Endothelial cell of umbilical vein (primary cell): ENCODE measurements at regions not wholly inside any gene's neighbourhood (a gene's known extent, or its start where the extent isn't known, plus 50 kb on each side); places are given as distances from the start of the nearest gene placed in this dataset.

Source experiments
- BruUV-seq: library from RNA; stranded (reverse); fragments of 400-500 nt; replicated peaks from 2 replicates; lab custom pipeline; 2021; lab: Mats Ljungman, UMichigan
- CTCF ChIA-PET: fragments of 300-600, 350-600 bp; sonication (Branson Sonifier 250); formaldehyde crosslinking; loops from one replicate; lab custom pipeline; 2021; ENCODE audit warnings: antibody characterized with exemption, inconsistent platforms; lab: Charles Lee
- POLR2A ChIA-PET: fragments of 300-600, 350-600 bp; sonication (Branson Sonifier 250); formaldehyde crosslinking; loops from one replicate; lab custom pipeline; 2021; ENCODE audit warnings: antibody characterized with exemption, inconsistent platforms; lab: Charles Lee
- DNase-seq: peaks from one replicate; pipeline ENCODE4 v3.0.0-alpha.2; 2011; ENCODE audit warnings: low read depth, low spot score
- FAIRE-seq: peaks from 2 replicates; lab custom pipeline; 2011; peaks lifted over from hg19 to GRCh38; lab: Jason Lieb, UNC
- H2AFZ ChIP-seq: 2 replicates; pipeline ENCODE4 v1.6.0; 2012; ENCODE audit warnings: low read depth, low read length, control low read depth, inconsistent platforms
- H3K27ac ChIP-seq: 2 replicates; pipeline ENCODE4 v1.5.1; 2011; ENCODE audit warnings: low read depth, mild to moderate bottlenecking, control low read depth, low read length, moderate library complexity; ENCODE audit not compliant: insufficient read depth
- H3K27me3 ChIP-seq, 2 experiments: 2 replicates each; pipeline versions ENCODE4 v1.6.0 to v1.6.1; 2011; ENCODE audit warnings: low read length in 2 of 2, mixed read lengths in 1 of 2; ENCODE audit not compliant: control insufficient read depth in 2 of 2, insufficient read depth in 2 of 2
- H3K36me3 ChIP-seq, 2 experiments: 2 replicates in 1 of 2; 3 replicates in 1 of 2; pipeline ENCODE4 v1.5.1; 2011; ENCODE audit warnings: low read length in 2 of 2, mild to moderate bottlenecking in 1 of 2, moderate library complexity in 1 of 2; ENCODE audit not compliant: control insufficient read depth in 2 of 2, insufficient read depth in 2 of 2; ENCODE audit errors: extremely low read depth in 1 of 2
- H3K4me1 ChIP-seq: 3 replicates; pipeline ENCODE4 v1.5.1; 2011; ENCODE audit warnings: mild to moderate bottlenecking, low read length; ENCODE audit not compliant: control insufficient read depth, insufficient read depth; ENCODE audit errors: extremely low read depth
- H3K4me2 ChIP-seq: 2 replicates; pipeline ENCODE4 v1.6.1; 2011; ENCODE audit warnings: low read length, control low read depth, mixed read lengths; ENCODE audit not compliant: insufficient read depth
- H3K4me3 ChIP-seq, 3 experiments: fragments of 200-600 bp in 1 of 3; sonication (generic), shearing (Covaris generic) in 1 of 3; replicated peaks in 1 of 3; 2 replicates each; pipeline ENCODE4 v1.5.1; 2011 to 2016; ENCODE audit warnings: control low read depth in 3 of 3, low read length in 3 of 3, mild to moderate bottlenecking in 2 of 3, inconsistent platforms in 1 of 3, low read depth in 1 of 3, moderate library complexity in 1 of 3; ENCODE audit not compliant: insufficient read depth in 1 of 3
- H3K79me2 ChIP-seq: 2 replicates; pipeline ENCODE4 v1.6.0; 2012; ENCODE audit warnings: low read length, inconsistent platforms; ENCODE audit not compliant: control insufficient read depth, insufficient read depth
- H3K9ac ChIP-seq: replicated peaks from 2 replicates; pipeline ENCODE3; 2011; ENCODE audit warnings: low read length, control low read depth; ENCODE audit not compliant: insufficient read depth; ENCODE audit errors: extremely low read depth
- H3K9me1 ChIP-seq: replicated peaks from 3 replicates; pipeline ENCODE4 v1.6.0; 2011; ENCODE audit warnings: mild to moderate bottlenecking, low read length; ENCODE audit not compliant: control insufficient read depth, insufficient read depth; ENCODE audit errors: extremely low read depth
- H3K9me3 ChIP-seq: replicated peaks from 2 replicates; pipeline ENCODE4 v1.5.1; 2012; ENCODE audit warnings: low read length, inconsistent platforms; ENCODE audit not compliant: control insufficient read depth, insufficient read depth
- H4K20me1 ChIP-seq: replicated peaks from 2 replicates; pipeline ENCODE3; 2011; ENCODE audit warnings: mild to moderate bottlenecking, low read length; ENCODE audit not compliant: control insufficient read depth, insufficient read depth; ENCODE audit errors: extremely low read depth
- CTCF ChIP-seq, 2 donors: IDR thresholded peaks; 1 replicate in 1 of 2; 2 replicates in 1 of 2; pipeline ENCODE4 v1.5.1; 2011; ENCODE audit warnings: low read length in 2 of 2, mild to moderate bottlenecking in 2 of 2, moderate library complexity in 2 of 2, control low read depth in 1 of 2, inconsistent platforms in 1 of 2, low read depth in 1 of 2; ENCODE audit not compliant: insufficient read depth in 1 of 2; ENCODE audit errors: extremely low read depth in 1 of 2
- EZH2 ChIP-seq: IDR thresholded peaks from 2 replicates; pipeline ENCODE4 v1.6.1; 2012; ENCODE audit warnings: borderline replicate concordance, low read depth, mild to moderate bottlenecking, moderate library complexity, low read length, inconsistent platforms; ENCODE audit not compliant: severe bottlenecking
- FOS ChIP-seq: IDR thresholded peaks from 2 replicates; pipeline ENCODE4 v1.6.1; 2011; ENCODE audit warnings: mild to moderate bottlenecking, low read length, moderate library complexity, borderline replicate concordance; ENCODE audit not compliant: insufficient read depth
- GATA2 ChIP-seq: IDR thresholded peaks from 2 replicates; pipeline ENCODE4 v1.7.0; 2011; ENCODE audit warnings: low read depth, mild to moderate bottlenecking, moderate library complexity, mixed read lengths, low read length; ENCODE audit not compliant: insufficient read length, insufficient read depth
- JUN ChIP-seq: IDR thresholded peaks from 2 replicates; pipeline ENCODE4 v1.6.1; 2011; ENCODE audit warnings: borderline replicate concordance, low read depth; ENCODE audit not compliant: insufficient read length, insufficient read depth
- MYC ChIP-seq: IDR thresholded peaks from one replicate; pipeline ENCODE4 v1.6.1; 2011; ENCODE audit warnings: mild to moderate bottlenecking, low read depth, low read length
- POLR2A ChIP-seq: IDR thresholded peaks from 2 replicates; pipeline ENCODE4 v1.6.1; 2012; ENCODE audit warnings: low read depth, mild to moderate bottlenecking, control low read depth, low read length
- POLR2AphosphoS5 ChIP-seq: IDR thresholded peaks from 2 replicates; pipeline ENCODE4 v1.6.1; 2012; ENCODE audit warnings: low read depth, mild to moderate bottlenecking, control low read depth, low read length, moderate library complexity; ENCODE audit not compliant: insufficient read depth
- dilution Hi-C: fragments of 300-500 bp; cut with MboI; formaldehyde crosslinking; loops from one replicate; pipeline ENCODE4 v1.15.0; 2019; ENCODE audit warnings: low sequenced_read_pairs; ENCODE audit not compliant: extremely low pct_ligation_motif_present
- intact Hi-C: fragments of 100-400 bp; cut with micrococcal nuclease; formaldehyde crosslinking; loops from one replicate; pipeline ENCODE4 v1.10.0; 2022
- TF ChIP-seq, protein P1 (sequence below): IDR thresholded peaks from 2 replicates; pipeline ENCODE4 v1.6.1; 2011; ENCODE audit not compliant: insufficient read depth, insufficient read length

DNA sequence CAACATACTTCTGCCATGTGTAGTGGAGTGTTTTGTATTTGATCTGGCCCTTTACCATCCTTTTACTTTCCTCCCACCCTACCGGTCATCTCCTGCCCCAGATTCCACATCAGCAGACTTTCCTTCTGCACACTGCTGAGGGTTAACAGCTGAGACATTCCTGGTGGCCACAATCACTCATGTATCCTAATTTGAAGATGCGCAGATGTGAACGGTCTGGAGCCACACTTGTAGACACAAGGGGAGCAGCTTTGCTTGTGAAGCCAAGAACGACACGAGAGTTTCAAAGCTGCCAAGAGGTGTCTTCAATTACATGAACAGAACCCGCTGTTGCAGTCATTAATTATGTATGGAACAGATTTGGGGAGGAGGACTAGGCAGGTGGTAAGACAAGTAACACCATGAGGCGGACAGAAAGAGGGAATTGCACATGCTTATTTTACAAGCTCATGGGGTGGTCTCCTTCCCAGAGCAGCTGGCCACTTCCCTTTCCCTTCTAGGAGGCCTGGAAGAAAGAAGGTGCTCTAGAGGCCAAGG is 260.7 kb upstream of the KLHL29 start:
- Histone ChIP-seq H3K9ac (no peak overlapping the region), H3K36me3 (no peaks in the 10 kb centered on the region), H3K9me3 (no peaks in the 10 kb centered on the region), H3K9me1 (no peaks in the 10 kb centered on the region), H4K20me1 (no peaks in the 10 kb centered on the region), H3K4me2 (no peak overlapping the region), H3K27me3 (no peaks in the 10 kb centered on the region), H3K79me2 (no peaks in the 10 kb centered on the region), H2AFZ (no peak overlapping the region), H3K27ac (no peak overlapping the region), H3K4me1 (no peaks in the 10 kb centered on the region), H3K4me3 (no peak overlapping the region)
- FAIRE-seq: no peak
- intact Hi-C loops (no loop called here), dilution Hi-C loops (no loop called here)
- TF ChIP-seq CTCF (IDR thresholded peaks at IDR 0.05; ENCODE audit: extremely low read depth in 1 of 2, insufficient read depth in 1 of 2, low read depth in 1 of 2, low read length in 2 of 2): no peak
- no peak for TF ChIP-seq FOS
- no peak for TF ChIP-seq EZH2
- no peak for TF ChIP-seq POLR2AphosphoS5
- no peak for TF ChIP-seq JUN
- no peak for TF ChIP-seq POLR2A
- TF ChIP-seq GATA2: no peak
- TF ChIP-seq MYC: no peak
- TF ChIP-seq, protein P1, sequence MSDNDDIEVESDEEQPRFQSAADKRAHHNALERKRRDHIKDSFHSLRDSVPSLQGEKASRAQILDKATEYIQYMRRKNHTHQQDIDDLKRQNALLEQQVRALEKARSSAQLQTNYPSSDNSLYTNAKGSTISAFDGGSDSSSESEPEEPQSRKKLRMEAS: no peak
- ChIA-PET POLR2A (no interaction called here), CTCF (no interaction called here)
- DNase-seq: no peak
- BruUV-seq: no TSS peak
